NCI-H146 treated with DMSO at 0.1 percent for 48 hours (cell line): ENCODE measurements at regions not wholly inside any gene's neighbourhood (a gene's known extent, or its start where the extent isn't known, plus 50 kb on each side); places are given as distances from the start of the nearest gene placed in this dataset.

Source experiments
- DNase-seq: peaks from one replicate; lab custom pipeline; 2025; ENCODE audit not compliant: unreplicated experiment; lab: John Stamatoyannopoulos, UW

DNA sequence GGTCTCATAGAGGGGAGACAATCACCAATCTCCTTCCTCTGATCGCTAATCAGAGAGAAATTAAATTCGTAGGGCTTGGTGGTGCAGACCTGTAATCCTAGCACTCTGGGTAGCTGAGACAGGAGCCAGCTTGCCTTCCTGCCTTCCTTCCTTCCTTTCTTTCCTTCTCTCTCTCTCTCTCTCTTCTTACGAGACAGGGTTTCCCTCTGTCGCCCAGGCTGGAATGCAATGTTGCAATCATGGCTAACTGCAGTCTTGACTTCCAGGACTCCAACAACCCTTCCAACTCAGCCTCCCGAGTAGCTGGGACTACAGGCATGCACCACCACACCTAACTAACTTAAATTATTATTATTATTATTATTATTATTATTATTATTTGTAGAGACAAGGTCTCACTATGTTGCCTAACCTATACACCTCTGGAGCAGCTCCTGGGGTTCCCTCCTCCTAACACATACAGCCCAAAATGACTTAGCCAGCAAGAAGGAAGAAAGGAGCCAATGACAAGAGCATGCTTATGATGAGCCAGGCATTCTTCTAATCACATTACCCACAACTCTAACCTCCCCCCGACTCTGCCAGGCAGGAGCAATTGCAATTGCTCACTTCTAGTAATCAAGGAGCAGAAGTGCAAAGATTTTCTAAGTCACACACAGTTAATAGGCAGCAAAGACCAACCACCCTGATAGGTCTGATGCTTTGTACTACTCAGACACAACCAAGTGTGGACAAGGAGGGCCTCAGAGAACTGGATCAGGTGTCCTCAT lies 105.4 kb upstream of the F3 start:
- DNase-seq = no peak

DNA sequence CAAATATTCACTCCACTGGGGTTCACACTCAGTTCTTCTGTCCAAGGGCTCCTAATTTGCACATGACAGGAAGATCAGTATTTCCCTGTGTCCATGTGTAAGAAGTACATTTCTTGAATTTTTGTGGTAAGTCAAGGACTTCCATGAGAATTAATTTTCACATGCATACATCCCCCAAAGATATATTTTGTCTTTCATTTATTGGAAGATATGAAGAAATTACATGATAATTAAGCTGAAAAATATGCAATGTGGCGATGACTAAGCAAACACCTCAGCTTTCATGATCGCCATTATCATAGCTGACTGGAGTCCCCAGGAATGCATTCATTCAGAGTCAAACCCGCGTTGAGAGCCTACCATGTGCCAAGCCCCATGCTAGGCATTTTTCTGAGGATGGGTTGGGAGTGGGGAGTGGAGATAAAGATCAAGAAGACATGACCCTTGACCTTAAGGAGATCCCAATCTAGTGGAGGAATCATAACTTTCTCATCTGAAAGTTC lies 104.6 kb upstream of the F3 start:
- DNase-seq = no peak

DNA sequence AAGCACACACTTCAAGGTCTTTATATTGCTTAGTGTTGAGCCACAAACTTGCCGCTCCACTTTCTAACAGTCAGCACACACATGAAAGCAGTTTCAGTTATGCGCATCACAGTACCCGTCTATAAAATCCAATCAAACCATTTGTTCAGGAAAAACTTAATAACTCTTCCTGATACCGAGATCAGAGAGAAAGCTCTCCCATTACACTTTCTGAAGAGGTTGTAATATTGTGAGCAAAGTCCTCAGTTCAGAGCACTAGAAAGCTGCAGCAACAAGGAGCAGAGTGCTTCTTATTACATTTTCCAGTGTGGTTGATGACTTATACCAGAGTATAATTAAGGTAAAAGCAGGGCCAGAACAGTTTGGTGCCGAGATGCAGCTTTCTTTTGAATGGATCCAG lies 102.8 kb upstream of the F3 start:
- DNase-seq = no peak

DNA sequence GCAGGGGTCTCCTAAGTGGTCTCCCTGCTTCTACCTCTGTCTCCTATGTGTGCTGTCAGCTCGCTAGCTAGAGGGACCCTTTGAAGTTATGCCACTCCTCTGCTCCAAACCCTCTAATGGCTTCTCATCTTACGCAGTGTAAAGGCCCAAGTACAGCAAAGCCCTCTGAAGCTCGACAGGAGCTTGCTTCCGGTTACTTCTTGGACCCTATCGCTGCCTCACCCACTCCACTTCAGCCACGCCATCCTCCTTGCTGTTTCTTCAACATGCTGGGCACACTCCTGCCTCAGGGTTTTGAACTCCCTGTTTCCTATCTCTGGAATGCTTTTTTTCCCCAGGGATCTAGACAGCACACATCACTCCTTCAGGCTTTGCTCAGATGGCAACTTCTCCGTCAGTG lies 102.3 kb upstream of the F3 start:
- no peak for DNase-seq

DNA sequence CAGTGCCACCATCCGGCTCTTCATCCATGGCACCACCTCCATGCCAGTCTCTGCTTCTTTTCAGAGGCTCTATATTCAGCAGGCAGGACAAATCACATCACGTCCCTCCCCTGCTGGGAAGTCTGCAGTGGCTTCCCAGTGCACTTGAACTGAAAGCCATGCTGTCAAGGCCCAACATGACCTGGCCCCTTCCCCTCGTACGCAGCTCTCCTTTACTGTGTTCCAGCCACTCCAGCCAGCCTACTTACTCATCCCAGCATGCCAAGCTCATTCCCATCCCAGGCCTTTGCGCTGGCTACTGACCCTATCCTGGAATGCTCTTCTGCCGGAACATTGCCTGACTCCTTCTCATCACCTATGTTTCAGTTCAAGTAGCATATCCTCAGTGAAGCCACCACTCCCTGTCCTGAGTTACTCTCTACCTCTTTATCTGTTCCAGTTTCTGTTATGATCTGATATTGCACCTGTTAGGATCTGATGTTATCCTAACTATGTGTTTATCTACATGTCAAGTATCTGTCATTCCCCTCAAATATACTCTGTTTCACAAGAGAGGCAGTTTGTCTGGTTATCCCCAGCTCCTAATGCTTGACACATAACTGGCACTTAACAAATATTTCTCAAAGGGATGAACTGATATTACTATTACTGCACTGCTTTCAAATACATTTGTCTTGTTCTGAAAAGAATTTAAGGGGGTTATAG lies 101.2 kb upstream of the F3 start:
- DNase-seq = no peak

DNA sequence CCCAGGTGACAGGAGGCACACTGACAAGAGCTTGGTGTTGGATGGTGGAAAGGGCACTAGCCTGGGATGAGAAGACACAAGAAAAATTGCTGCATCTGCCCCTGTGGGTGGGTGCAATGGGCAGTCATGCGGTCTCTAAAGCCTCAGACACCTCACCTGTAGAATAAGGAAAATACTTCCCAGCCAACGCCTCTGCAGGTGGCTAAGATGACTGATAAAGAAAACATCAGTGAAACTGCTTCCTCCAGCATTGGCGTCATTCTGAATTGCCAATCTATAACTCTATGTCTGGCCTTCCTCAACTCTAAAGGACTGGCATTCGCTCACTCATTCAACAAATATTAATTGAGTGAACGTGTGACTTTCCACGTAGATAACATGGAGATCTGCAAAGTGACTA lies 100.4 kb upstream of the F3 start:
- no peak for DNase-seq

DNA sequence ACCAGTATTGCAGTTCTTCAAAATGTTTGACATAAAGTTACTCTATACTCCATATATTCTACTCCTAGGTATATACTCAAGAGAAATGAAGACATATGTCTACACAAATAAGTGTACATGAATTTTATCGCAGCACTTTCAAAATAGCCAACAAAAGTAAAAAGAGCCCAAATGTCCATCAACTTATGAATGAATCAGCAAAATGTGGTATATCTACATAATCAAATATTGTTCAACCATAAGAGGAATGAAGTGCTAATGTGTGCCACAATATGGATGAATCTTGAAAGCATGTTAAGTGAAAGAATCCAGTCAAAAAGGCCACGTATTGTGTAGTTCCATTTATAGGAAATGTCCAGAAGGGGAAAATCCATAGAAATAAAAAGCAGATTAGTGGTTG lies 98.6 kb upstream of the F3 start:
- no peak for DNase-seq

DNA sequence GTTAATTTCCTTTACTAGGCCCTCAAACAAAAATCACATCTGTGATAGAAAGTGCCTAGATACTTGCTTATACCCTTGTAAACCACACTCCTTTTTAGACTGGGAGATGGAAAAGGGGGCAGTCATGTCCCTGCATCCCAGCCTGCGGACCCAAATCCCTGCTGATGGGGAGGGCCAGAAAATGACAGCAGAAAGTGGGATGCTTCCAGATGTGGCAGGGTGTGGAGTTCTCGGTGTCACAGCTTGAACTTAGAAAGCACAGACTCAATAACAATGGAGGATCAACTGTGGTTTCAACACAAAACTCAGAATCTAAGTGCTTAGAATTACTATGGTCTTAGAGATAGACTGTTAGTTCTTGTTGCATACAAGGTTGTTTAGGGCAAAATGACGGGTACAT lies 95.6 kb upstream of the F3 start:
- no peak for DNase-seq

DNA sequence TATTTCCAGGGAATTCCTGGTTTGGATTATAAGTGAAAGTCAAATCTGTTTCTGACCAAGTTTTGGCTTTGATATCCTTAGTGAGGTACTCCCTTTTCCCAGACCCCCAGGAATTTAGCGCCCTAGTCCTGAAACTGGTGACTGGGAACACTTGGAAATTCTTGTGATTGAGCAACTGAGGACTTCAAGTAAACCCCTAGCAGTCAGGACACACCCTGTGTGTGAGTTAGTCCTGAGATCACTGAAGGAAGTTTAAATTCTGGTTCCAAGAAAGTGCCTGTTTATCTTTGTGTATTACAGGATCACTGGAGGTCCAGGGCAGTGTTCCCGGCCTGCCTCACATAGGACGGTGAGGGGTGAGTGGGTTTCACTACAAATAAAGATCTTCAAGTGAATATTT lies 95.1 kb upstream of the F3 start:
- DNase-seq = no peak

DNA sequence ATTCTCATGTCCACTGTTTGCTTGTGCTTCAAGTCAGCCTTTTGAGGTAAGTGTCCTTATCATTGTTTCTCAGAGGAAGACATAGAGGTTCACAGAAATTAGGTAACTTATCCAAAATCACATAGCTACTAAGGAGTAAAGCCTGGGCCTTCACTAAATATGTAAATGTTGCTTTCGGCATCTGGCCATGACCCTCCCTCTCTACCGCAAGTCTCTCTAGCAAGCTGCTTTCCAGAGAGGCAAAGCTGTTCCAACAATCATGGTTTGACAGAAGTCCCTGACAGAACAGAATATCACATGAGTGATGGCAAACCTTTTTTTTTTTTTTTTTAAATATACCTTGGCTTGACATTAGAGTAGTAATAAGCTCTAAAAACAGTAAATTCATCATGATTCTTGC lies 94.5 kb upstream of the F3 start:
- no peak for DNase-seq

DNA sequence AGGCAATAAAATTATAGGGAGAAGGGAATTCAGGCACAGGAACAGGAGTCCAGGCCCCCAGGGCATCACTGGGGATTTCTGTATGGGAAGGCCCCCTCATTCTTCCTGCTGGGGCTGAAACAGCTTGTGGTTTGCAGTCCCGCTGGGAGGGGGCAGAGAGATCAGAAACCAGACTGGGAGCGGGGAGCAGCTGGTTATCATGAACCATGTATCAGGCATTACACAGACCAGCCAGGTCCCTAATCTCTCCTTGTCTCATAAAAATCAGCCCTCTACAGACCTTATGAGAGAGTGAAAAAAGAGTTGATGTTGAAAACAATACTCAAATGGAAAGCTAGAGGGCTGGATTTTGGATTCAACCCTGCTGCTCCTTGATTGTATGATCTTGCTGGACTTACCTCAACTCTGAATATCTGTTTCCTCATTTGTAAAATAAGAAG lies 93.4 kb upstream of the F3 start:
- DNase-seq = peak; percentile 38

DNA sequence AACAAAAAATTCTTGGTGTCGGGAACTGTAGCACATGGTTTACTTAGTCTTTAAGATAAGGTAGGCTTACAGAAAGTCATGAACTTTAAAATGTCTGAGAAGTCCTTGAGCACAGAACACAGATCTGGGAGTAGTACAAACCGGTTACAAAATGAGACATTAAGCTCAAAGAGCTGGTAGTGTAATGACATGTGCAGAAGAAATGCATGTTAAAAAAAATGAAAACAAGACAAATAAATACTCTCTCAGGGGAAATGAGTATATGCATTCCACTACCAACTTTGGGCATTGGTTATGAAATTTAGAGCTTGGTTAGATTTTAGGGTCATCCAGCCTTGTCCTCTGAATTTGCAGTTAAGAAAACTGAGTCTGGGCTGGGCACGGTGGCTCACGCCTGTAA lies 91.5 kb upstream of the F3 start:
- DNase-seq = no peak

DNA sequence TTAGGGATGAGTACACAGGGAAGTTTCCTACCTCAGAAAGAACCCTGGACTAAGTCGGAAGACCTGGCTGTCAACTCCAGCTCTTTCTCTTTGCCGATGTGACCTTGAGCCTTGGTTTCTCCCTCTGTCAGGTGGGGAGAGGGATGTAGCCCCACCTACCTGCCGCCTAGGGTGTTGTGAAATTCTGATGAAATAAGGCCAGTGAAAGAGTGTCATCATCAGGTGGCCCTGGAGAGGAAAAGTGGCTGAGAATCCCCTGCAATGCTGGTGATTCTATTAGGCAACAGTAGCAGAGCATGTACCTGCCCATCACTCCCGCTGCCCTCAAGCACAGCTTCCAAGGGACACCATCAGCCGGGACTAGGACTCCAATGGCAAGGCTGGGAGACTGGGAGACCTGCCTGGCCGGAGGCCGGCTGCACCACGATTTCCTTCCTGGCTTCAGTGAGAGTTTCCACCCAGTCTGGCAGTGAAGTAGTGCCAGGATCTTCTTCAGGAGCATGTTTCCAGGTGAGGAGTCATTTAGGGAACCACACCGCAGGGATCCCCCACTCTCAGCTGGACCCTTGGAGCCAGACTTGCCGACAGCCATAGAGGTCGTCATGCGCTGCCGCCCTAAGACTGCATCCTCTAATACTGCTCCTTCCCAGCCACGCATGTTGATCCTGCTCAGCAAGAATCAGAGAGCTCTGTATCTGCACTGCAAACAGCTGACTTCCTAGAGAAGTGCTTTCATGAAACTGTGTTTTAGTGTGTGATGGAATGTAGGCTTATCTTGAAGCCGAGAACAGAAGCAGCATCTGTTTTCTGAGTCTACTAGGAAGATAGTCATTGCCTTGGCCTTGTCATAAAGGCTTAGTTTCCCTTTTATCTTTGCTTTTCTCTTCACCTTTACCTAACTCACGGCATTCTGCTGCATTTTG lies 88.0 kb upstream of the F3 start:
- no peak for DNase-seq

DNA sequence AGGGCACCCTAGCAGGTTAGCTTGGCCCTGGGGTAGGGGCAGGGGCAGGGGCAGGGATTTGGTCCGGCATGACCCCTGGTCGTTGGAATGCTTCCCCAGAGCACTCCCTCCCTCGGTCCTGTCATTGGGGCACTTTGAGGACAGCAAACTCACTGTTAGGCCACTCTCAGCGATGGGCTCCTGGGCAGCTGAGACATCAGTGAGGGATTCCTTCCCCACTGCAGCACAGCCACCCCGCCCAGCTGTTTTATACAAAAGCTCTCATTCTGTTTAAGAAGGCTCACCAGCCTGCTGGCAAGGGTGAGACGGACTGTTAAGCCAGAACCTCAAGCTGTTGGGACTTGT lies 86.9 kb upstream of the F3 start:
- no peak for DNase-seq

DNA sequence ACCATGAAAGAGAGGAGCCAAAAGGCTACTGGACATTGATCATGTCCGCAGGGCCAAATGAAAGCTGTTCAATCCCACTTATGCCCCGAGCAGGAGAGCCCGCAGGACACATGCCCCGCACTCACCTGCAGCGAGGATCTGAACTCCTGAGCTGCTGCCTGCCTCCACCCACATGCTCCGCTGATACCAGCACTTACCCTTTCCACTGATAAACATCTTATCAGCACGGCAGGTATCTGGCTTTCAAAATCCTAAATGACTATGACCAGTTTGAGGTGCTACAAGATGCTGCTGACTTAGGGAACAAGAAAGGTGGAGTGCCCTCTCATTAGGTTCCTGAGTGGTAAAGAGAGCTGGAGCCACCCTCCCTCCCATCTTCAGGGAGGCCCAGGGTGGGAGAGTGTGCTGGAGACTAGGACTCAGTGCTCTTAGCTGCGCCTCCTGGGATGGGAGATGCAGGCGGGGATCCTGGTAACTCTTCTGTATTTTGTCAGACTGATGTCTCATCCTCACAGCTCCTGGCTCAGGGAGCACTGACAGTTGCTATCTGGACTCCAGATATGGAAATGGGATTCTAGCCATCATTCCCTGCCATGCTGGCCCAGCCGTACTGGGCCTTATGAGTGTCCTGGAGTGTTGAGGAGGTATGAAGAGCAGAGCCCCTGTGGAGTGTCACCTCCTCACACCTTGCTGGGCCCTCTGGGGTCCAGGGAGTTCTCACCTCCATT lies 86.4 kb upstream of the F3 start:
- DNase-seq = no peak

DNA sequence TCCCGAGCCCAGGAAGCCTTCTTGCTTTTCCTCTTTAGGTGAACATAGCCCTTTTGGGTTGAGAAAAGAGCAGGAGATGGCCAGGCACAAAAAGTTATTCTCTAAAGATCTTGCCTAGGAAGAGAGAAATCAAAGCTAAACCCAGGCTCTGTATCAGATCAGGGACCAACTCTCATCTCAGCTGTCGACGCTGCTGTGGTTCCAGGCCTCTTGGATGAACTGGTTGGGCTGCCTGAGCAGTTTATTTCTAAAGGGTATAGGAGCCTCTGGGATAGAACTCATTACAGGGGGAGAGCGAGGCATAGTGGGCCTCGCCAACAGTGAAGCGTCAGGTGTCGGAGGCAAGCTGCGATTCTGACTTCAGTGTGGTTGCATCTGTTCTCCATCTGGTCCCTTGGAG lies 82.6 kb upstream of the F3 start:
- DNase-seq = no peak

DNA sequence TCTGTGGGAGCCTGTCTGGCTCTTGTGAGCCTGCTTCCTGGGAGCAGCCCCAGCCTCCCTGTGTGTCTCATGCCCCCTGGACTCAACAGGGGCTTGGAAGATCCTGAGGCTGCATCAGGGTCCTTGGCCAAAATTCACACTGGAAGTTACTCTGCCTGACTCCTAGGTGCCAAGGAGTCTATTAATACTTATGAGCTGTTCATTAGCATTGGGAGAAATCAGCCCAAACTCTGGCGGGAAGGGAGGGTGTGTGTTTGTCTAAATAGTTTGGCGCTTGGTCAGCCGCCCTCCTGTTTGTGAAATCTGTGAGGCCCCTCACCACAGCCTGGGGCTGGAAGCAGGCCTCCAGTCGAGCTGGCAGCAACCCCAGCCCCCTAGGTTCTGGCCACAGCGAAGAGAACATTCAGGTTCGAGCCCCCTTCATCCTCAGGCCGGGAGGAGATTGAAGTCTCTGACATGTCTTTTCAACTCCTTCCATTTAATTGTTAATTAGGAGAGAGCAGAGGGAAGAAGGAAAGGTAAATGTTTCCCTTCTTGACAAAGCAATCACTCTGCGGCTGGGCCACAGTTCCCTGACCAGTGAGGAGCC lies 82.1 kb upstream of the F3 start:
- DNase-seq = no peak

DNA sequence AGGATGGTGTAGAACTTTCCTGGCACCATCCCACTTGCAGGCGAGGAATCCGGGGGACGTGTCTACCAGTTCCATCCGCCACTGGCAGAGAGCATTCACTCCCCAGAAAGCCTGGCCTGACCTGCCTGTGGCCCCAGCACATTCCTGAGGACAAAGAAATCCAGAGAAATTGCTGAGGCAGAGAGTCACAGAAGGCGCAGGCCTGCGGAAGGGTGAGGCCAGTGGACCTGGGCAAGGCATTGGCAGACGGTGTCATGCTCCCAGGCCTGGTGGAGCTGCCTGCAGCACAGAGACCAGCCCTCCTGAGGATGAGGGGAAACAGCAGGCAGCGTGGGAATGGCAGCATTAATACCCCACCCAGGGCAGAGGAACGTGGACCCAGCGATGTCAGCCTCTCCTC lies 81.2 kb upstream of the F3 start:
- DNase-seq = no peak

DNA sequence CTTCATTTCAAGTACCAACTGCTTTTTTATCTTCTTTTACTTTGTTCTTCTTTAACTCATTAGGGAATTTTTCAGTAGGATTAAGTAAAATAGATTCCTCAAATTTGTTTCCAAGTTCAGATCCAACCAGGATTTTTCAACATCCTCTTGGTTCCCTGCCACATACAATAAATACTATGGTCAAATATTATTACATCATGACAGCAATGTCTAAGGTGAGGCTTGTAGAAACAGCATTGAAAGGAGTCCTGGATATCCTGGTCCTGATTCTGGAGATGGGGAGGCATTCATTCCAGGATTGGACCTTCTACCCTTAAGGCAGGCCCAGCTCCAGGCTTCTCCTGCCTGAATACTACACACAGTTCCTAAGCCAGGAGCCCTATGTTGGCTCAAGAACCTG lies 80.2 kb upstream of the F3 start:
- DNase-seq = no peak

DNA sequence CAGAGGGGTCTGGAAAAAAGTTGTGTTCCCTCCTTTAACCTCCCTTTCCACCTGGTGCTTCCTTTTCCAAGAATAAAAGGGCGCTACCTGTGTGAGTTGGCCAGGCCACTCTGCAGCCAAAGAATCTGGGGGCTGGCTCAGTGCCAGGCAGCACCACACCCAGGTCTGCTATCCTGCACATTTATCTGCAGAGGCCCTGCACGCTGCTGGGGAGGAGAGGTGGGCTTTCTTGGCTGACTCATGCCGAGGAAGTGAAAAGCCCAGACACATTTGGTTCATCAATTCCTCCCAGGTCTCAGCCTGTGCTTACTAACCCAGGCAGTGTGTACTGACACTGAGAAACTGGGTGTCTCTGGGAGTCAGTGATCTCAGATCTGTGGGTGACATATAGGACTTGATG lies 79.8 kb upstream of the F3 start:
- no peak for DNase-seq
